Femur (tissue), 1 donor: ENCODE measurements at regions not wholly inside any gene's neighbourhood (a gene's known extent, or its start where the extent isn't known, plus 50 kb on each side); places are given as distances from the start of the nearest gene placed in this dataset.

ENCODE experiments used
- DNase-seq: peaks from one replicate; pipeline ENCODE4 v3.0.0-alpha.2; 2017

GRCh38 chr20:24797745-24798655 is 151.1 kb upstream of the CST7 start:
- DNase-seq, result no peak

GRCh38 chr20:24798930-24799705 is 150.0 kb upstream of the CST7 start:
- DNase-seq, result no peak

- DNase-seq, result no peak
These were observed 149.0 kb upstream of the CST7 start for GRCh38 chr20:24799971-24800580.

- no peak for DNase-seq
These were observed 146.7 kb upstream of the CST7 start for GRCh38 chr20:24802286-24802820.

- DNase-seq, result no peak
These were observed 144.4 kb upstream of the CST7 start for GRCh38 chr20:24804481-24805206.

- no peak for DNase-seq
These were observed 143.4 kb upstream of the CST7 start for GRCh38 chr20:24805456-24806238.

- no peak for DNase-seq
These were observed 142.1 kb upstream of the CST7 start for GRCh38 chr20:24806705-24807676.

- DNase-seq, result no peak
These were observed 140.5 kb upstream of the CST7 start for GRCh38 chr20:24808616-24809015.

GRCh38 chr20:24809606-24810005 is 139.5 kb upstream of the CST7 start:
- no peak for DNase-seq

GRCh38 chr20:24810676-24811407 is 138.2 kb upstream of the CST7 start:
- DNase-seq, result no peak

GRCh38 chr20:24812373-24812772 is 136.7 kb upstream of the CST7 start:
- no peak for DNase-seq

GRCh38 chr20:24813080-24813479 is 136.0 kb upstream of the CST7 start:
- DNase-seq, result no peak

GRCh38 chr20:24813496-24813895 is 135.6 kb upstream of the CST7 start:
- no peak for DNase-seq

GRCh38 chr20:24813936-24814335 is 135.1 kb upstream of the CST7 start:
- DNase-seq, result no peak

- DNase-seq, result no peak
These were observed 134.4 kb upstream of the CST7 start for GRCh38 chr20:24814556-24815195.

GRCh38 chr20:24815196-24815815 is 133.8 kb upstream of the CST7 start:
- no peak for DNase-seq

- no peak for DNase-seq
These were observed 133.1 kb upstream of the CST7 start for GRCh38 chr20:24815931-24816330.

- no peak for DNase-seq
These were observed 132.6 kb upstream of the CST7 start for GRCh38 chr20:24816431-24816830.

- no peak for DNase-seq
These were observed 132.2 kb upstream of the CST7 start for GRCh38 chr20:24816907-24817306.
